Stimulated activated CD8-positive, alpha-beta memory T cell treated with anti-CD3 and anti-CD28 coated beads, Interleukin-4, amount 100 ng/mL, for 4 hours (primary cell): ENCODE measurements at regions not wholly inside any gene's neighbourhood (a gene's known extent, or its start where the extent isn't known, plus 50 kb on each side); places are given as distances from the start of the nearest gene placed in this dataset.

ENCODE experiments used
- DNase-seq, 2 donors: peaks; one replicate each; pipeline ENCODE4 v3.0.0-alpha.2; 2020; ENCODE audit warnings: low read depth in 2 of 2, low spot score in 1 of 2

- no peak for DNase-seq
Observed at GRCh38 chr14:98877065-98877464, 394.9 kb downstream of the BCL11B start.

DNA sequence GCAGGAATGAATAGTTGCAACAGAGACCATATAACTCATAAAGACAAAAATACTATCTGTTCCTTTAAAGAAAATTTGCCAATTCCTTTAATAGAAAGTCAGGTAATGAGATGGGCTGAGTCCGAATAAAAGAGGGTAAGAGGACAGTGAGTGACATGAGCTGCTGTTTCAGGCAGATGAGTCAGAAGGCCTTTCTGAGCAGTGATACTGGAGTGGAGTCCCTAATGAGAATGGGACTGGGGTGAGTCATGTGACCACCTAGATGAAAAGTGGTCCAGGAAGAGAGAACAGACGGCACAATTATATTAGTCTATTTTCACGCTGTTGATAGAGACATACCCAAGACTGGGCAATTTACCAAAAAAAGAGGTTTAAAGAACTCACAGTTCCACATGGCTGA, 393.7 kb downstream of the BCL11B start:
- no peak for DNase-seq

GRCh38 chr14:98886982-98887381, 385.0 kb downstream of the BCL11B start:
- no peak for DNase-seq

DNA sequence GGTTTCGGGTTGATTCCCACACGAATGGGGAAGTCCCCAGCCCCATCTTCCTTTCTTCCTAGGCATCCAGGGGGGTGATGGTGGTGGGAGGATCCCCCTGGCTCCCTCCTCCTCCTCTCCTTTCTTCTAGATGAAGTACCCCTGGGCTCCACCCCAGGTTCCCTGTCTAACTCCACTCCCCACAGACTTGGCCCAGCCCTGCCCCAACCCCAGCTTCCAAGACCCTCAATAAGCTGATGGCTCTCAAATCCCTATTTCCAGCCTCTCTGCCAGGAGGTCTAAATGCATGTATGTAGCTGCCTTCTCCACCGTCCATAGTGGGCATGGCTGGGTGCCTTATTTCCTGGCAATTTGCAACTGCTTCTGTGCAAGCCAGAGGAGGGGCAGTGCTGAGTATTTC, 383.7 kb downstream of the BCL11B start:
- no peak for DNase-seq

- no peak for DNase-seq
Observed at GRCh38 chr14:98888927-98889835, 382.8 kb downstream of the BCL11B start.

- DNase-seq: no peak
Observed at GRCh38 chr14:98889836-98890185, 382.2 kb downstream of the BCL11B start.

DNA sequence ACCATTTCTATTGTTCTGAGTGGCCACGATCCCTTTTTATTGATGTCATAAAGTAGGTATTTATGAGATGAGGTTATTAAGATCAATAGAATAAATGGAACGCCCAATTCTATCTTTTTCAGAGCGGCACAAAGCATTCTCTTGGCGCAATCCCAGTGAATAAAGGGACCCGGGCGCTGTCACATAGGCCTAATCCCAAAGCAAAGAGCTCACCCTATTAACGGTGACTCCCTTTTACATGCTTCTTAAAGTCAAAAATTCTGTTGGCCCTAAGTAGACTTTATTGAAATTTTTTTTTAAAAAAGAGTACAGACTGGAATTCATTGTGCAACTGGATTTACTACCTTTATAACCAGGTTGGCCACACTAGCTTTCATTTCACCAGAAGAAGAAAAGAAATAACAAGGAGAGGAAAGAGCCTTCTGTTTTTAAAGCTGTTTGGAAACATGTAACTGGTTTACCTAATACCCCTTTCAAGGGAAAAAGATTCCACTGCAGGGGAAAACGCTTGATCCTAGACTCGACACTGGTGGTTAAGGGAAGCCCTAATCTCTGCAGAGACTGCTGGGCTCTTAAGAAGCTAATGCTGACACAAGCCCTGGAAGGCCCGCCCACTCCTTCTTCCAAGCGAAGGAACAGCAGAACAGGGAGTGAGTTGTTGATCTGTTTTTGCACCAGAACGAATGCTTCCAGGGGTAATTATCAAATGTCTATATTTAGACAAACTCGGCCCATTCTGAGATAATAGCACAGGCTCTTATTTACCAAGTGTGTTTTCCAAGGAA, 381.2 kb downstream of the BCL11B start:
- no peak for DNase-seq

DNA sequence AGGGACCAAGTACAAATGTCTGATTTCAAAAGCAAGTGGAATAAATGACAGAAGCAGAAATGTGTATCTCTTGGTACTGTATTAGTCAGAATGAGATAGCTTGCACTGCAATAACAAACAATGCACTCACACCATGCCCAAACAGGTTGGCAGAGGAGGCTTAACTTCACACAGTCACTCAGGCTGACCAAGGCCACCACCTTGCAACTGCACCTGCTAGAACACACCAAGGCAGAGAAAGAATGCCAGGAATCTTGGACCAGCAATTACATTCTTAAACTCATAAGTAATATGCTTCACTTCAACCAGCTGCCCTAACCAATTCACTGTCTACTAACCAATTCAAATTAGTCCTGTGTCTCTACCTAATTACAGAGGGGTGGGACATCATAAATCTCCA, 378.3 kb downstream of the BCL11B start:
- no peak for DNase-seq

- no peak for DNase-seq
Observed at GRCh38 chr14:98894600-98894999, 377.4 kb downstream of the BCL11B start.

- no peak for DNase-seq
Observed at GRCh38 chr14:98896449-98896848, 375.5 kb downstream of the BCL11B start.

GRCh38 chr14:98897605-98898309, 374.2 kb downstream of the BCL11B start:
- no peak for DNase-seq

GRCh38 chr14:98899441-98899840, 372.6 kb downstream of the BCL11B start:
- no peak for DNase-seq

- DNase-seq: no peak
Observed at GRCh38 chr14:98900236-98900635, 371.8 kb downstream of the BCL11B start.

DNA sequence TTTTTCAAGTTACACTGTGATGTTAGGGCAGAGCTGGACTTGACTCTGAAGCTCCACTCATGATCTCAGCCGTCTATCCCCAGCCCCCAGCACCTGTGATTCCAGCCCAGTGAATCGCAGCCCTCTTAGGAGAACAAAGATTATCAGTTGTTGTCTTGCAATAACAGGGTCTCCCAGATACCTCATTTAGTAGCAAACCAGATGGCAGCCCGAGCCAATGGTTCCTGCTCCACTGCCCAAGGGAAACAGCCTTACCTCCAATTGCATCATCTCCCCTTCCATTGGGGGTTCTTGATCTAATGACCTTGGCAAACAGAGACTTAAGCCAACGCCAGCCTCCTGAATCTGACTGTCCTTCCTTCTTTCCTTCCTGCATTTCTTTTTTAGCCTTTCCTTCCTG, 371.2 kb downstream of the BCL11B start:
- DNase-seq: no peak

GRCh38 chr14:98901511-98902205, 370.3 kb downstream of the BCL11B start:
- DNase-seq: no peak

- no peak for DNase-seq
Observed at GRCh38 chr14:98903371-98903770, 368.6 kb downstream of the BCL11B start.

DNA sequence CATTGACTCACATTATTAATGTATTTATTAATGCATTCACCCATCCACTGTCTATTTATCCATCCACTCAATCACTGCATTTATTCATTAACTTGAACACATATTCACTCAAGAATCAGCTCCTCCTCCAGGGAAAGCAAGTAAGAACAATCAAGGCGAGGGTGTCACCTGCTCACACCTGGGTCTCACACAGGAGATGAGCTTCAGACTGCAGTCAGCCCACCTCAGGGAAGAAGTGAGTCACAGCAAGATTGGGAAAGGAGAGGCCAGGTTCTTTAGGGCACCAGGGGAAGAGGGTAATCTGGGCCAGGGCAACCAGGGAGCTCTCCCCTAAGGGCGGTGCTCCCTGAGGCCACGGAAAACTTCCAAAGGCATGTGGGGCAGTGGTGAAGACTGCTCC, 367.3 kb downstream of the BCL11B start:
- DNase-seq: no peak

- no peak for DNase-seq
Observed at GRCh38 chr14:98906123-98906995, 365.6 kb downstream of the BCL11B start.

DNA sequence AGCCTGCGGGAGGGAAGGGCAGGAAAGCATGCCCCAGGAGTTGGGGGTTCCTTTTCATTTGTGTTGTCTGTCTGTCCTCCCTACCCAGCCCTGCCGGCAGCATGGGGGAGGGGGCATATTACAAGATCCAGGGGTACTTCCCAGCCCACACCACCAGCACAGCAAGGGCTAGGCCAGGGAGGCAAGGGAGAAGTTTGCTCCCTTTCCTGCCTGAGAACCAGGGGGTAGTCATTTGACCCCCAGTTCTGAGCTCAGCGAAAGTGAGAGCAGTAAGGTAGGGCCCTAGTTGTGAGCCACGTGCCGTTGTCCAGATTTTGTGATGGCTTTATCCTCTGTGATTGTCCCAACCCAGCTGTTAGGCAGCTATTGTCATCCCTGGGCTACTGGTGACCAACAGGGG, 364.7 kb downstream of the BCL11B start:
- DNase-seq: no peak

- no peak for DNase-seq
Observed at GRCh38 chr14:98908050-98908449, 363.9 kb downstream of the BCL11B start.
